ENCODE measurements at regions not wholly inside any gene's neighbourhood (a gene's known extent, or its start where the extent isn't known, plus 50 kb on each side); places are given as distances from the start of the nearest gene placed in this dataset.

DNA sequence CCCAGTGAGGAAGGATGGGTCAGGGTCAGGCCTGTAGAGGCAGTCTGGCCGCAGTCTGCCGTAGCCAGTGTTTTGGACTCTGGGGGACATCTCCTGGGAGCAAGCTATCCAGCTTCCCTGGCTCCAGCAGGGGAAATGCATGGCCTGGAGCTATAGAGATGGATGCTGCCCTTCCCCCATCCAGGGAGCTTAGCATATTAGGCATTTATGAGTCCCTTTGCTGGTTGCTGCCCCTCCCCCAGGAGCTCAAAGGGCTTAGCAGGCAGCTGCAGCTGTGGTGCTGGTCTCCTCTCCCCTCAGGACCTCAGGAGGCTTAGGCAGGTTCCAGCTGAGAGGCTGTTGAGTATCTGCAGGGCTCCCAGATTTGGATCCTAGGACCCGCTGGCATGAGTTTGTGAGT lies 1158.7 kb downstream of the DTWD2 start:
- no peak overlapping the region for H3K27ac Mint-ChIP-seq (ENCODE audit: low read depth)
- DNase-seq (ENCODE audit: low spot score in 2 of 2): no peak
- H3K4me1 Mint-ChIP-seq: no peaks in the 10 kb centered on the region
- no peaks in the 10 kb centered on the region for H3K36me3 Mint-ChIP-seq (ENCODE audit: insufficient read depth)
- no peak for ATAC-seq (replicated peaks; ENCODE audit: extremely low read depth, poor library complexity, severe bottlenecking)
- peaks cover 24% of the 10 kb centered on the region for H3K9me3 Mint-ChIP-seq
- H3K27me3 Mint-ChIP-seq: no peaks in the 10 kb centered on the region
- no peak overlapping the region for H3K4me3 Mint-ChIP-seq

DNA sequence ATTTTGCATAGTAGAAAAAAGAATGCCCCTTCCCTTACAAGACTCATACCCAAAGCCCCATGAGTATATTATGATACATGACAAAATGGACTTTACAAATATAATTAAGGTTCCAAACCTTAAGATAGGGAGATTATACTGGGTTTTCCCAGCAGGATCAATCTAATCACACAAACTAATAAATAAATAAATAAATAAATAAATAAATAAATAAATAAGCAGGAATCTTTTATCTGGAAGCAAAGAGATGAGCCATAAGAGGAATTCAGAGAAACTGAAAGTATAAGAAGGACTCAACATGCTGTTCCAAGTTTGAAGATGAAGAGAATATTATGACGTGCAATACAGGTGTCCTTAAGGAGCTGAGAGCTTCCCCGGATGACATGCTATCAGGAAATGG lies 1174.5 kb downstream of the DTWD2 start:
- ATAC-seq (replicated peaks; ENCODE audit: extremely low read depth, poor library complexity, severe bottlenecking) (no peak), DNase-seq (ENCODE audit: low spot score in 2 of 2) (no peak)
- Mint-ChIP-seq H3K4me1 (no peaks in the 10 kb centered on the region), H3K9me3 (peaks cover 29% of the 10 kb centered on the region), H3K36me3 (ENCODE audit: insufficient read depth) (no peaks in the 10 kb centered on the region), H3K4me3 (no peak overlapping the region), H3K27ac (ENCODE audit: low read depth) (no peak overlapping the region), H3K27me3 (no peaks in the 10 kb centered on the region)

GRCh38 chr5:117812861-117813260 lies 1175.5 kb downstream of the DTWD2 start:
- no peaks in the 10 kb centered on the region for H3K36me3 Mint-ChIP-seq (ENCODE audit: insufficient read depth)

GRCh38 chr5:117809251-117809650 lies 1179.1 kb downstream of the DTWD2 start:
- no peak overlapping the region for H3K27ac Mint-ChIP-seq (ENCODE audit: low read depth)
- H3K36me3 Mint-ChIP-seq (ENCODE audit: insufficient read depth): no peaks in the 10 kb centered on the region
- DNase-seq (ENCODE audit: low spot score in 2 of 2) (no peak), ATAC-seq (replicated peaks; ENCODE audit: extremely low read depth, poor library complexity, severe bottlenecking) (no peak)
- H3K27me3 Mint-ChIP-seq: no peaks in the 10 kb centered on the region
- peaks cover 25% of the 10 kb centered on the region for H3K9me3 Mint-ChIP-seq
- H3K4me3 Mint-ChIP-seq: no peak overlapping the region
- no peaks in the 10 kb centered on the region for H3K4me1 Mint-ChIP-seq

More at GRCh38 chr5:117812861-117813260, 1175.5 kb downstream of the DTWD2 start:
- Mint-ChIP-seq H3K9me3 (peaks cover 26% of the 10 kb centered on the region), H3K27ac (ENCODE audit: low read depth) (no peak overlapping the region), H3K27me3 (no peaks in the 10 kb centered on the region), H3K4me1 (no peaks in the 10 kb centered on the region), H3K4me3 (no peak overlapping the region)
- DNase-seq (ENCODE audit: low spot score in 2 of 2): no peak
- no peak for ATAC-seq (replicated peaks; ENCODE audit: extremely low read depth, poor library complexity, severe bottlenecking)

DNA sequence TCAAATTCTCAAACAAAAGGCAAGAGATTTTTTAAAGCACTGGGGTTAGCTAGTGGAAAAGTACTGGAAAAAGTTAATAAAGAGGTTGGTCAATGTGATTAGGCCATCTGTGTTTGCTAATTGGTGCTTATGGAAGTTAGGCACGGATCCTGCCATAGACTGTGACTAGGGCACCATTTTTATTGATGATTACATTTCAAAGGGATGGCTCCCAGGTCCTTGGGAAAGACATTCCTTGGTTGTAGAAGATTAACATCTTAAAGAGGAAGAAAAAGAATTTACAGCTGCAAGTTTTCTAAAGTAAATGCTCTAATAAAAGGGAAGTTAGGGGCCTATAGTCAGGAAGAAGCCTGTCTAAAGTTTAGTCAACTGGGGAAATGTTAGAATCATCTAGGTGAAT lies 1183.3 kb downstream of the DTWD2 start:
- Mint-ChIP-seq H3K4me1 (no peaks in the 10 kb centered on the region), H3K4me3 (no peak overlapping the region), H3K27me3 (no peaks in the 10 kb centered on the region), H3K36me3 (ENCODE audit: insufficient read depth) (peaks cover 2% of the 10 kb centered on the region), H3K27ac (ENCODE audit: low read depth) (no peak overlapping the region), H3K9me3 (peaks cover 28% of the 10 kb centered on the region)
- DNase-seq (ENCODE audit: low spot score in 2 of 2) (no peak), ATAC-seq (replicated peaks; ENCODE audit: extremely low read depth, poor library complexity, severe bottlenecking) (no peak)

DNA sequence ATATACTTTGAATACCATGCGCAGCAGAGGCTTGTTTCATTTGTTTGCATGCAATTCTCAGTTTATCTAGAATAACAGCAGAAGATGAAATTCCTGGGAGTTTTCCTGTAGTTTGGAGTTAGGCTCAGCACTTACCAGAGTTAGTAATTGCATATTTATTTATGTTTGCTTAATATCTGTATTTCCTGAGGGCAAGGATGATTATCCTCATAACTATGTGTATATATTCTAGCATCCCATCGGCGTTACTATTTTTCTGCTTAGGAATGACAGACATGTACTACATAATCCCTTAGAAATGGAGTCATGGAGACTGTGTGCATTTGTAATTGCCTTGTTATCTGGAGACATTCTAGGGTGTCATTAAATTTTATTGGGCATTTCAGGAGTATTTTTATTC lies 1184.8 kb downstream of the DTWD2 start:
- no peak overlapping the region for H3K27ac Mint-ChIP-seq (ENCODE audit: low read depth)
- no peaks in the 10 kb centered on the region for H3K27me3 Mint-ChIP-seq
- H3K36me3 Mint-ChIP-seq (ENCODE audit: insufficient read depth): peaks cover 2% of the 10 kb centered on the region
- no peaks in the 10 kb centered on the region for H3K4me1 Mint-ChIP-seq
- H3K9me3 Mint-ChIP-seq: peaks cover 19% of the 10 kb centered on the region
- ATAC-seq (replicated peaks; ENCODE audit: extremely low read depth, poor library complexity, severe bottlenecking): no peak
- DNase-seq (ENCODE audit: low spot score in 2 of 2): no peak
- H3K4me3 Mint-ChIP-seq: no peak overlapping the region

DNA sequence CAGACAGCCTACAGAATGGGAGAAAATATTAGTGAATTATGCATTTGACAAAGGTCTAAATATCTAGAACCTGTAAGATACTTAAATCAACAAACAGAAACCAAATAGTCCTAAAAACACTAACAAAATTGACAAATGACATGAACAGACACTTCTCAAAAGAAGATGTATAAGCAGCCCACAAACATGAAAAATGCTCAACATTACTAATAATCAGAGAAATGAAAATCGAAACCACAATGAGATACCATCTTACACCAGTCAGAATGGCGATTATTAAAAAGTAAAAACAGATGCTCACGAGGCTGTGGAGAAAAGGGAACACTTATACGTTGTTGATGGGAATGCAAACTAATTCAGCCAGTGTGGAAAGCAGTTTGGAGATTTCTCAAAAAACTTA lies 1186.8 kb downstream of the DTWD2 start:
- Mint-ChIP-seq H3K27ac (ENCODE audit: low read depth) (no peak overlapping the region), H3K4me1 (no peaks in the 10 kb centered on the region), H3K36me3 (ENCODE audit: insufficient read depth) (peaks cover 2% of the 10 kb centered on the region), H3K4me3 (no peak overlapping the region), H3K27me3 (no peaks in the 10 kb centered on the region), H3K9me3 (peaks cover 27% of the 10 kb centered on the region)
- DNase-seq (ENCODE audit: low spot score in 2 of 2) (no peak), ATAC-seq (replicated peaks; ENCODE audit: extremely low read depth, poor library complexity, severe bottlenecking) (no peak)

- Mint-ChIP-seq H3K4me1 (no peaks in the 10 kb centered on the region), H3K4me3 (no peak overlapping the region), H3K27me3 (no peaks in the 10 kb centered on the region), H3K36me3 (ENCODE audit: insufficient read depth) (peaks cover 4% of the 10 kb centered on the region), H3K27ac (ENCODE audit: low read depth) (no peak overlapping the region), H3K9me3 (peaks cover 34% of the 10 kb centered on the region)
- no peak for DNase-seq (ENCODE audit: low spot score in 2 of 2)
- no peak for ATAC-seq (replicated peaks; ENCODE audit: extremely low read depth, poor library complexity, severe bottlenecking)
These were observed 1188.1 kb downstream of the DTWD2 start for GRCh38 chr5:117800261-117800660.

DNA sequence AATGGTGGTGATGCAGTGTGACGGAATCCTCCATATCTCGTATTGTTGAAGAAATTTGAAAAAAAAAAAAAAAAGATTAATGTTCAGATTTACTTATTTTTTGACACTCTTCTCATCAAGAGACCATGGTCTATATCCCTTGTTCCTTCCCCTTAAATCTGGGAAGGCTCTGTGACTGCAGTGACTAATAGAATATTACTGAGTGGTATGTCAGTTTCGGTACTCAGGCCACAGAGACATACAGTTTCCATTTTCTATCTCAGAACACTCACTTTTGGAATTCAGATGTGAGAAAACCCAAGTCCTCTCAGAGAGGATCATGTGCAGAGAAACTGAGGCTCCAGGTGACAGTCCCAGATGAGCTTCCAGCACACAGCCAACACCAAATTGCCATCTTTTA lies 1193.5 kb downstream of the DTWD2 start:
- Mint-ChIP-seq H3K27me3 (no peaks in the 10 kb centered on the region), H3K4me3 (no peak overlapping the region), H3K9me3 (peaks cover 24% of the 10 kb centered on the region), H3K36me3 (ENCODE audit: insufficient read depth) (peaks cover 1% of the 10 kb centered on the region), H3K27ac (ENCODE audit: low read depth) (no peak overlapping the region), H3K4me1 (no peaks in the 10 kb centered on the region)
- ATAC-seq (replicated peaks; ENCODE audit: extremely low read depth, poor library complexity, severe bottlenecking) (no peak), DNase-seq (ENCODE audit: low spot score in 2 of 2) (no peak)

DNA sequence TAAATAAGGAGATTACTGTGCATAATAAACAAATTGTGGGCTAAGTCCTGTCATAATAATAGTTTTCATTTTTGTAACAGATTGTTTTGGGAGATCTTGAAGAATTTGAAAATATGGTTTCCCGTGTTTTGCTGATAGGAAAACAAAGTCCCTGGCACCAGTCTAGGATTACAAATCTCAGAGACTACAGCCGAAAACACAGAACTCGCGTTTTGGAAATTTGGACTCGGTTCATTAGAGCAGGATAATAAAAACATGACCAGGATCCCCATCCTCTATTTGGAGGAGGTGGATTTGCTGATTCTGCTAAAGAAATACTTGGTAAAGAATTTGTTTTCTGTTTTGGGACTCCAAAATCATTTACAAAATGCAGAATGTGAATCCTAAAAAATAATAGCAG lies 1194.4 kb downstream of the DTWD2 start:
- H3K36me3 Mint-ChIP-seq (ENCODE audit: insufficient read depth): peaks cover 1% of the 10 kb centered on the region
- H3K4me1 Mint-ChIP-seq: no peaks in the 10 kb centered on the region
- ATAC-seq (replicated peaks; ENCODE audit: extremely low read depth, poor library complexity, severe bottlenecking) (no peak), DNase-seq (ENCODE audit: low spot score in 2 of 2) (no peak)
- H3K4me3 Mint-ChIP-seq: no peak overlapping the region
- peaks cover 24% of the 10 kb centered on the region for H3K9me3 Mint-ChIP-seq
- no peaks in the 10 kb centered on the region for H3K27me3 Mint-ChIP-seq
- no peak overlapping the region for H3K27ac Mint-ChIP-seq (ENCODE audit: low read depth)

GRCh38 chr5:117792476-117792875 lies 1195.9 kb downstream of the DTWD2 start:
- no peak for ATAC-seq (replicated peaks; ENCODE audit: extremely low read depth, poor library complexity, severe bottlenecking)
- no peak overlapping the region for H3K4me3 Mint-ChIP-seq

GRCh38 chr5:117788596-117788995 lies 1199.8 kb downstream of the DTWD2 start:
- Mint-ChIP-seq H3K4me3 (no peak overlapping the region), H3K27me3 (no peaks in the 10 kb centered on the region), H3K4me1 (no peaks in the 10 kb centered on the region), H3K36me3 (ENCODE audit: insufficient read depth) (no peaks in the 10 kb centered on the region), H3K9me3 (peaks cover 18% of the 10 kb centered on the region), H3K27ac (ENCODE audit: low read depth) (no peak overlapping the region)
- DNase-seq (ENCODE audit: low spot score in 2 of 2): no peak
- no peak for ATAC-seq (replicated peaks; ENCODE audit: extremely low read depth, poor library complexity, severe bottlenecking)

More at GRCh38 chr5:117792476-117792875, 1195.9 kb downstream of the DTWD2 start:
- Mint-ChIP-seq H3K9me3 (peaks cover 28% of the 10 kb centered on the region), H3K27me3 (no peaks in the 10 kb centered on the region), H3K36me3 (ENCODE audit: insufficient read depth) (peaks cover 1% of the 10 kb centered on the region), H3K4me1 (no peaks in the 10 kb centered on the region), H3K27ac (ENCODE audit: low read depth) (no peak overlapping the region)
- DNase-seq (ENCODE audit: low spot score in 2 of 2): no peak

DNA sequence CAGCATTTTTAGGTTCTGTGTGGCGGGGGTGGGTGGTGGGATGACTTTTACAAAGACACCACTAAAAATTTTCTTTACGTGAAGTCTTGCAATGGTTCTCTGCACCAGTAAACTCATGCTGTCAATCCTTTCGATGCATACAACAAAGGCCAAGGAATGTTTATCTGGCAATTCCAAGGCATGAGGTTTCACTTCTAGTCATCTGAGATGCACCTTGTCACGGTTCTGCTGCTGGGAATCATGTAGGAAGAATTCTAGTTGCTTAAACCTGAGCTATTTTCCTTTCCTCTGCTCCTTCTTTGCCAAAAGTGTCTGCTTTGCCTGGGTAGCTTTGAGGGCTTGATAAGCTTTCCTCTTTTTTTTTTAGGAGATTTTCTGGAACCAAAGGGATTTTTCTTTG lies 1204.5 kb upstream of the SEMA6A start:
- no peaks in the 10 kb centered on the region for H3K36me3 Mint-ChIP-seq (ENCODE audit: insufficient read depth)
- no peak for ATAC-seq (replicated peaks; ENCODE audit: extremely low read depth, poor library complexity, severe bottlenecking)
- H3K27ac Mint-ChIP-seq (ENCODE audit: low read depth): no peak overlapping the region
- no peaks in the 10 kb centered on the region for H3K4me1 Mint-ChIP-seq
- no peaks in the 10 kb centered on the region for H3K27me3 Mint-ChIP-seq
- H3K4me3 Mint-ChIP-seq: no peak overlapping the region
- H3K9me3 Mint-ChIP-seq: peaks cover 11% of the 10 kb centered on the region
- no peak for DNase-seq (ENCODE audit: low spot score in 2 of 2)

DNA sequence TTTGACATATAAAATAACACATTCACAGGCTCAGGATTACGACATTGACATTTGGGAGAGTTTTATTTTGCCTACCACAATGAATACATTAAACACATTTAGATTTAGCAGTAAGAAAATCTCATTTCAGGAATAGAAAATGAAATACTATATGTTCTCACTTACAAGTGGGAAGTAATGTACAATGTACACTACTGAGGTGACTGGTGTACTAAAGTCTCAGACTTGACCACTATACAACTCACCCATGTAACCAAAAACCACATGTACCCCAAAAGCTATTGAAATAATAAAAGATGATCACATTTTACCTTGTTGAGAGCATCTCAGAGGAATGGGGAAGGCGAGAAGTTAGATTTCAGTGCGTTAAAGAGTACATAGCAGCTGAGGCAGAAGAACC lies 1202.4 kb upstream of the SEMA6A start:
- ATAC-seq (replicated peaks; ENCODE audit: extremely low read depth, poor library complexity, severe bottlenecking): no peak
- DNase-seq (ENCODE audit: low spot score in 2 of 2): no peak
- Mint-ChIP-seq H3K27ac (ENCODE audit: low read depth) (no peak overlapping the region), H3K4me1 (no peaks in the 10 kb centered on the region), H3K36me3 (ENCODE audit: insufficient read depth) (no peaks in the 10 kb centered on the region), H3K9me3 (peaks cover 11% of the 10 kb centered on the region), H3K27me3 (no peaks in the 10 kb centered on the region), H3K4me3 (no peak overlapping the region)
